ENCODE measurements at regions not wholly inside any gene's neighbourhood (a gene's known extent, or its start where the extent isn't known, plus 50 kb on each side); places are given as distances from the start of the nearest gene placed in this dataset.

DNA sequence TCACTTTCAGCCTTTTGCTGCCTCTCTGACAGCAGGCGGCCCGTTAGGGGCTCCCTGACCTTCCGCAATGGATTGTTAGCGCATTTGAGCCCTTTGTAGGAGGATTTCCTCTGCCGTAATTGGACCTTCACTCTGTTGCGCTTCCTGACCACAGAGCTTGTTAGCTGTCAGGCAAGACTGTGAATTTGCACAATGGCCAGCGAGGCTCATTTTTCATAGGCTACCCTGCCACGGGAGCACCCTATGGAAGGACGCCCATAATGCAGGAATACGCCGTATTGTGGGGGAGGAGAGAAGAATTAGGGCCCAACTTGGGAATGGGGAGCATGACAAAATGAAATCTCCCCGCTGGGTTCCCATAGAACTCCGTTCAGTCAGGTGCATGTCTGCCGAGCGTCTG, 205.2 kb upstream of the NLRP1 start:
- TF ChIP-seq TAF1 (IDR thresholded peaks at IDR 0.05; ENCODE audit: low read depth, low read length) = no peak
- no peak for TF ChIP-seq POLR2A (IDR thresholded peaks at IDR 0.05; ENCODE audit: low read depth, low read length)
- no peak for TF ChIP-seq POLR2AphosphoS5 (IDR thresholded peaks at IDR 0.05; ENCODE audit: low read depth, low read length)
- TF ChIP-seq PAX5 (IDR thresholded peaks at IDR 0.05; ENCODE audit: insufficient read depth, low read length, severe bottlenecking) = no peak
- TF ChIP-seq SPI1 (IDR thresholded peaks at IDR 0.05; ENCODE audit: low read depth, low read length) = no peak
